ENCODE measurements at regions not wholly inside any gene's neighbourhood (a gene's known extent, or its start where the extent isn't known, plus 50 kb on each side); places are given as distances from the start of the nearest gene placed in this dataset.

- Histone ChIP-seq H2AFZ (ENCODE audit: low read length) (no peak overlapping the region), H3K4me1 (ENCODE audit: insufficient read depth, low read length, poor library complexity, severe bottlenecking) (no peaks in the 10 kb centered on the region), H4K20me1 (ENCODE audit: insufficient read depth, low read length, poor library complexity, severe bottlenecking) (no peaks in the 10 kb centered on the region), H3K9me3 (ENCODE audit: insufficient read depth, low read depth, low read length) (no peaks in the 10 kb centered on the region), H3F3A (ENCODE audit: low read depth) (no peaks in the 10 kb centered on the region), H3K27me3 (ENCODE audit: insufficient read depth, low read length, poor library complexity, severe bottlenecking) (no peaks in the 10 kb centered on the region), H3K9me2 (replicated peaks; ENCODE audit: low read depth, low read length) (no peaks in the 10 kb centered on the region), H3K4me2 (ENCODE audit: low read depth, low read length, poor library complexity, severe bottlenecking) (no peak overlapping the region), H3K4me3 (ENCODE audit: low read length, poor library complexity, severe bottlenecking) (no peak overlapping the region), H3K36me3 (ENCODE audit: insufficient read depth, low read length) (no peaks in the 10 kb centered on the region), H3K9ac (ENCODE audit: low read depth, low read length, poor library complexity, severe bottlenecking) (no peak overlapping the region), H3K79me2 (ENCODE audit: insufficient read depth, low read length) (no peaks in the 10 kb centered on the region)
- no peak for TF ChIP-seq EZH2phosphoT487 (IDR thresholded peaks at IDR 0.05; ENCODE audit: borderline replicate concordance)
- no peak for TF ChIP-seq CTCF (conservative IDR thresholded peaks at IDR 0.05; ENCODE audit: low read length)
Observed at GRCh38 chr3:197352382-197352781, 54.0 kb upstream of the DLG1 start.

- Histone ChIP-seq H2AFZ (ENCODE audit: low read length) (no peak overlapping the region), H3K79me2 (ENCODE audit: insufficient read depth, low read length) (no peaks in the 10 kb centered on the region), H3K9ac (ENCODE audit: low read depth, low read length, poor library complexity, severe bottlenecking) (no peak overlapping the region), H3F3A (ENCODE audit: low read depth) (no peaks in the 10 kb centered on the region), H3K9me3 (ENCODE audit: insufficient read depth, low read depth, low read length) (no peaks in the 10 kb centered on the region), H3K4me1 (ENCODE audit: insufficient read depth, low read length, poor library complexity, severe bottlenecking) (no peaks in the 10 kb centered on the region), H3K4me2 (ENCODE audit: low read depth, low read length, poor library complexity, severe bottlenecking) (no peak overlapping the region), H4K20me1 (ENCODE audit: insufficient read depth, low read length, poor library complexity, severe bottlenecking) (no peaks in the 10 kb centered on the region), H3K4me3 (ENCODE audit: low read length, poor library complexity, severe bottlenecking) (no peak overlapping the region), H3K36me3 (ENCODE audit: insufficient read depth, low read length) (no peaks in the 10 kb centered on the region), H3K27me3 (ENCODE audit: insufficient read depth, low read length, poor library complexity, severe bottlenecking) (no peaks in the 10 kb centered on the region), H3K9me2 (replicated peaks; ENCODE audit: low read depth, low read length) (no peaks in the 10 kb centered on the region)
- TF ChIP-seq EZH2phosphoT487 (IDR thresholded peaks at IDR 0.05; ENCODE audit: borderline replicate concordance) = no peak
- TF ChIP-seq CTCF (conservative IDR thresholded peaks at IDR 0.05; ENCODE audit: low read length) = no peak
Observed at GRCh38 chr3:197350446-197350845, 52.0 kb upstream of the DLG1 start.

- no peaks in the 10 kb centered on the region for H3K79me2 ChIP-seq (ENCODE audit: insufficient read depth, low read length)
- TF ChIP-seq EZH2phosphoT487 (IDR thresholded peaks at IDR 0.05; ENCODE audit: borderline replicate concordance) = no peak
- no peaks in the 10 kb centered on the region for H3K4me1 ChIP-seq (ENCODE audit: insufficient read depth, low read length, poor library complexity, severe bottlenecking)
- no peak overlapping the region for H3K4me3 ChIP-seq (ENCODE audit: low read length, poor library complexity, severe bottlenecking)
- H4K20me1 ChIP-seq (ENCODE audit: insufficient read depth, low read length, poor library complexity, severe bottlenecking) = no peaks in the 10 kb centered on the region
- no peaks in the 10 kb centered on the region for H3K9me3 ChIP-seq (ENCODE audit: insufficient read depth, low read depth, low read length)
- no peaks in the 10 kb centered on the region for H3K9me2 ChIP-seq (replicated peaks; ENCODE audit: low read depth, low read length)
- H3K4me2 ChIP-seq (ENCODE audit: low read depth, low read length, poor library complexity, severe bottlenecking) = no peak overlapping the region
- no peaks in the 10 kb centered on the region for H3K27me3 ChIP-seq (ENCODE audit: insufficient read depth, low read length, poor library complexity, severe bottlenecking)
- H3K9ac ChIP-seq (ENCODE audit: low read depth, low read length, poor library complexity, severe bottlenecking) = no peak overlapping the region
- H3K36me3 ChIP-seq (ENCODE audit: insufficient read depth, low read length) = no peaks in the 10 kb centered on the region
- H3F3A ChIP-seq (ENCODE audit: low read depth) = no peaks in the 10 kb centered on the region
- H2AFZ ChIP-seq (ENCODE audit: low read length) = no peak overlapping the region
Observed at GRCh38 chr3:197349368-197349767, 51.0 kb upstream of the DLG1 start.

Measured in Loucy (cell line).